ENCODE measurements at regions not wholly inside any gene's neighbourhood (a gene's known extent, or its start where the extent isn't known, plus 50 kb on each side); places are given as distances from the start of the nearest gene placed in this dataset.

DNA sequence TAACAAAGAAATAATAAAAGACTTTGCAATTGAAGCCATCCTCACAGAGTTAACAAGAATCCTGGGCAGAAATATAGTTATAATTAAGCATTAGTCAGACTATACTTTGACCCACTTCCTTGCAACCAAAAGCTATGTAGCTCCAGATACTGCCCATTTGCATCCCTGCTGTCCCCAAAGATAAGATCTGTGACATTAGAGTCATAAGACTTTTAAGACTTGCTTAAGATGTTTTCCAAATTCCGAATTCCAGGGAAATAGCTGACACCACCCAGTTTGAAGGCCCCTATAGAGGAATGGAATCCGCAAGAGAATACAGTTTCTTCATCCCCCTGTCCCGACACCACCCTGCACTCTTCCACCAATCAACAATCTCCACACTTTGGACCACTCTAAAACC lies 69.5 kb upstream of the TLK1 start:
- TF ChIP-seq, protein P1, sequence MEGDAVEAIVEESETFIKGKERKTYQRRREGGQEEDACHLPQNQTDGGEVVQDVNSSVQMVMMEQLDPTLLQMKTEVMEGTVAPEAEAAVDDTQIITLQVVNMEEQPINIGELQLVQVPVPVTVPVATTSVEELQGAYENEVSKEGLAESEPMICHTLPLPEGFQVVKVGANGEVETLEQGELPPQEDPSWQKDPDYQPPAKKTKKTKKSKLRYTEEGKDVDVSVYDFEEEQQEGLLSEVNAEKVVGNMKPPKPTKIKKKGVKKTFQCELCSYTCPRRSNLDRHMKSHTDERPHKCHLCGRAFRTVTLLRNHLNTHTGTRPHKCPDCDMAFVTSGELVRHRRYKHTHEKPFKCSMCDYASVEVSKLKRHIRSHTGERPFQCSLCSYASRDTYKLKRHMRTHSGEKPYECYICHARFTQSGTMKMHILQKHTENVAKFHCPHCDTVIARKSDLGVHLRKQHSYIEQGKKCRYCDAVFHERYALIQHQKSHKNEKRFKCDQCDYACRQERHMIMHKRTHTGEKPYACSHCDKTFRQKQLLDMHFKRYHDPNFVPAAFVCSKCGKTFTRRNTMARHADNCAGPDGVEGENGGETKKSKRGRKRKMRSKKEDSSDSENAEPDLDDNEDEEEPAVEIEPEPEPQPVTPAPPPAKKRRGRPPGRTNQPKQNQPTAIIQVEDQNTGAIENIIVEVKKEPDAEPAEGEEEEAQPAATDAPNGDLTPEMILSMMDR (conservative IDR thresholded peaks at IDR 0.05; ENCODE audit: low read depth, low read length), result no peak
- TF ChIP-seq EZH2 (IDR thresholded peaks at IDR 0.05; ENCODE audit: borderline replicate concordance, low read depth, low read length, poor library complexity, severe bottlenecking), result no peak

Data from A673 (cell line).